ENCODE measurements at regions not wholly inside any gene's neighbourhood (a gene's known extent, or its start where the extent isn't known, plus 50 kb on each side); places are given as distances from the start of the nearest gene placed in this dataset.

DNA sequence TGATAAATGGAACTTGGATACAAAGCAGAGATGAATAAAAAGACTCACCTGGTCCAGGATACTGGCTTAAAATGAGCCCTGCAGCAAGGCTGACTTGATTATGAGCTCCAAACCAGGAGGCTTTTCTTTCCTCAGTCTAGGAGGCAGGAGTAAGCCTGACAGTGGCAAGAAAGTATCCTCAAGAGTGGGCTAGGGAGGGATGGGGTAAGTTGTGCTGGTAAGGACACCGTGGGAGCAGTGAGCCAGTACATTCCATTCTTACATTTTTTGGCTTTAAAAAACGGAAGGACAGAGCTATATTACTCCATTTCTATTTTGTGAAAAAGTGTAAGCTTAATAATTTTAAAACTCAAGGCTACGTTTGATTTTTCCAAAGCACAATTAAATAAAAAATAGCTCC is 187.1 kb upstream of the DDI1 start:
- TF ChIP-seq CTCF (IDR thresholded peaks at IDR 0.05; ENCODE audit: extremely low read depth, insufficient read depth, missing control alignments), result no peak
- in situ Hi-C loops (cut with MboI; ENCODE audit: low pct_unique_long_range_greater_than_20kb, low sequenced_read_pairs, unreplicated experiment), result no loop called here

DNA sequence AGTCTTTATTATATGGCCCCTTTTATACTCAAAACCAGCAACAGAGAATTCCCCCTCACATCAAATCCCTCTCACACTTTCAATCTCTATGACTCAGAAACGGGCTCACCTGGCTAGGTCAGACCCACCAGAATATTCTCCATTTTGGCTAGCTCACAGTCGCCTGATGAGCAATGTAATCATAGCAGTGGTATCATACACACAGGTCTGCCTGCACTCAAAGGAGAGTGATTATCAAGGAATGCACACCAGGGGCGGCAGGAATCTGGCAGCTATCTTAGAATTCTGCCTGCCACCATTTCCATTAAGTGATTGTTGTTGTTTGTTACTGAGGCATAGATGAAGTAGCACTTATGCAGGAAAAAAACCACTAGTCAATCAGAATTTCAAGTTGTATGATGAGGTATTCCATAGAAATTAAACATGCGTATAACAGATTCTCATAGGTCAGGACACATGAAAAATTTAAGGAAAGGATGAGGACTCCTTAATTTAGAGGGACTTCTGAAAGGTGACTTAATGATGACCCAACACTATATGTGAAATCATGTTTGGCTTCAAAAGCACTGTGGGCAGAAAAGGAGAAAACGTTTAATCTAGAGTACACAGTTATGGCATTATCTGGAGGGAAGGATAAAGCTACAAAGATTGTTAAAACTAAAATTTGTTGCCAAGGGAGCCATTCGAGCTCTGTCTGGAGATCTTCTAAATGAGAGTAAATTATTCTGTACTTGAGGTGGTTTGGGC is 185.8 kb upstream of the DDI1 start:
- no peak for DNase-seq (ENCODE audit: low spot score)
- no peak for TF ChIP-seq CTCF (IDR thresholded peaks at IDR 0.05; ENCODE audit: extremely low read depth, insufficient read depth, missing control alignments)
- in situ Hi-C loops (cut with MboI; ENCODE audit: low pct_unique_long_range_greater_than_20kb, low sequenced_read_pairs, unreplicated experiment), result no loop called here

More for the DNA sequence above, 187.1 kb upstream of the DDI1 start:
- DNase-seq (ENCODE audit: low spot score), result no peak

GRCh38 chr11:103851166-103851651 is 185.2 kb upstream of the DDI1 start:
- DNase-seq (ENCODE audit: low spot score), result no peak
- no peak for TF ChIP-seq CTCF (IDR thresholded peaks at IDR 0.05; ENCODE audit: extremely low read depth, insufficient read depth, missing control alignments)
- in situ Hi-C loops (cut with MboI; ENCODE audit: low pct_unique_long_range_greater_than_20kb, low sequenced_read_pairs, unreplicated experiment), result no loop called here
